Liver (tissue), 8 donors: ENCODE measurements at regions not wholly inside any gene's neighbourhood (a gene's known extent, or its start where the extent isn't known, plus 50 kb on each side); places are given as distances from the start of the nearest gene placed in this dataset.
"Not testable (repeated sequence)": the region's sequence is repeated elsewhere in the genome, so short reads cannot be mapped to it uniquely, and the experiment has no call there.

Source experiments
- DNase-seq: peaks from one replicate; pipeline ENCODE4 v3.0.0-alpha.2; 2017; ENCODE audit warnings: low spot score
- H3K27ac ChIP-seq, 2 donors: one replicate each; pipeline ENCODE4 v1.7.0; 2013; ENCODE audit warnings: inconsistent platforms in 2 of 2, low read length in 2 of 2, control low read depth in 1 of 2, low read depth in 1 of 2, mild to moderate bottlenecking in 1 of 2
- H3K27me3 ChIP-seq, 4 donors: one replicate each; pipeline versions ENCODE4 v1.6.1 to v1.7.0; 2013; ENCODE audit warnings: low read length in 3 of 4, inconsistent platforms in 1 of 4, mild to moderate bottlenecking in 1 of 4, moderate library complexity in 1 of 4; ENCODE audit not compliant: control insufficient read depth in 4 of 4, insufficient read depth in 4 of 4
- H3K36me3 ChIP-seq, 4 donors: one replicate each; pipeline versions ENCODE4 v1.6.1 to v1.7.0; 2013; ENCODE audit warnings: low read length in 3 of 4, mild to moderate bottlenecking in 3 of 4, low read depth in 1 of 4, moderate library complexity in 1 of 4; ENCODE audit not compliant: control insufficient read depth in 4 of 4, insufficient read depth in 3 of 4
- H3K4me1 ChIP-seq, 4 donors: one replicate each; pipeline versions ENCODE4 v1.6.1 to v1.7.0; 2013; ENCODE audit warnings: low read length in 3 of 4, mild to moderate bottlenecking in 3 of 4, moderate library complexity in 1 of 4; ENCODE audit not compliant: control insufficient read depth in 4 of 4, insufficient read depth in 4 of 4
- H3K4me3 ChIP-seq, 3 donors: one replicate each; pipeline versions ENCODE4 v1.6.1 to v1.7.0; 2013; ENCODE audit warnings: low read length in 3 of 3, control low read depth in 1 of 3, low read depth in 1 of 3, mild to moderate bottlenecking in 1 of 3
- H3K9ac ChIP-seq, 2 donors: one replicate each; pipeline ENCODE4 v1.7.0; 2013; ENCODE audit warnings: low read length in 2 of 2, mild to moderate bottlenecking in 2 of 2, moderate library complexity in 2 of 2, control low read depth in 1 of 2, low read depth in 1 of 2
- H3K9me3 ChIP-seq, 4 donors: one replicate each; pipeline versions ENCODE4 v1.6.1 to v1.7.0; 2013; ENCODE audit warnings: low read length in 3 of 4; ENCODE audit not compliant: control insufficient read depth in 4 of 4
- CTCF ChIP-seq: fragments of 150-350 bp; IDR thresholded peaks from 2 replicates; pipeline ENCODE4 v1.5.1; 2017; ENCODE audit warnings: improper control_type of control experiment, low read depth, low read length; ENCODE audit not compliant: missing input control
- EGR1 ChIP-seq, 2 donors: IDR thresholded peaks; 2 replicates each; pipeline ENCODE4 v1.6.1; 2016 to 2018; ENCODE audit warnings: antibody characterized with exemption in 2 of 2, low read depth in 2 of 2
- FOXA1 ChIP-seq: IDR thresholded peaks from 2 replicates; pipeline ENCODE4 v1.6.1; 2016; ENCODE audit warnings: antibody characterized with exemption
- FOXA2 ChIP-seq: IDR thresholded peaks from 2 replicates; pipeline ENCODE4 v1.6.1; 2016; ENCODE audit warnings: antibody characterized with exemption
- GABPA ChIP-seq, 2 donors: IDR thresholded peaks in 1 of 2; conservative IDR thresholded peaks in 1 of 2; 2 replicates each; pipeline ENCODE4 v1.6.1; 2016; ENCODE audit warnings: antibody characterized with exemption in 2 of 2, mild to moderate bottlenecking in 1 of 2, moderate library complexity in 1 of 2
- HNF4A ChIP-seq, 2 donors: conservative IDR thresholded peaks; 2 replicates each; pipeline ENCODE4 v1.6.1; 2016; ENCODE audit warnings: antibody characterized with exemption in 2 of 2, mild to moderate bottlenecking in 2 of 2
- HNF4G ChIP-seq: IDR thresholded peaks from 2 replicates; pipeline ENCODE4 v1.6.1; 2016; ENCODE audit warnings: antibody characterized with exemption
- JUND ChIP-seq, 2 donors: IDR thresholded peaks; 2 replicates each; pipeline ENCODE4 v1.6.1; 2016; ENCODE audit warnings: antibody characterized with exemption in 2 of 2
- NR2F2 ChIP-seq: IDR thresholded peaks from 2 replicates; pipeline ENCODE4 v1.6.1; 2016; ENCODE audit warnings: antibody characterized with exemption
- RAD21 ChIP-seq, 2 donors: IDR thresholded peaks; 2 replicates each; pipeline ENCODE4 v1.6.1; 2016; ENCODE audit warnings: antibody characterized with exemption in 2 of 2, mild to moderate bottlenecking in 2 of 2
- RXRA ChIP-seq, 2 donors: IDR thresholded peaks; 2 replicates each; pipeline ENCODE4 v1.6.1; 2017 to 2018; ENCODE audit warnings: antibody characterized with exemption in 2 of 2, mild to moderate bottlenecking in 1 of 2
- SP1 ChIP-seq: IDR thresholded peaks from 2 replicates; pipeline ENCODE4 v1.6.1; 2018; ENCODE audit warnings: antibody characterized with exemption, mild to moderate bottlenecking
- TAF1 ChIP-seq: conservative IDR thresholded peaks from 2 replicates; pipeline ENCODE4 v1.6.1; 2016; ENCODE audit warnings: antibody characterized with exemption, mild to moderate bottlenecking
- YY1 ChIP-seq: IDR thresholded peaks from 2 replicates; pipeline ENCODE4 v1.6.1; 2016; ENCODE audit warnings: antibody characterized with exemption, mild to moderate bottlenecking
- WGBS: extraction: QIAGEN DNeasy Blood & Tissue Kit; methylation state at CpG from one replicate; pipeline ENCODE4 v1.1.7; 2013; 5-methylcytosine and 5-hydroxymethylcytosine counted together
- TF ChIP-seq, protein P1 (sequence below): IDR thresholded peaks from 2 replicates; pipeline ENCODE4 v1.6.1; 2016; ENCODE audit warnings: antibody characterized with exemption
- TF ChIP-seq, protein P2 (sequence below): IDR thresholded peaks from 2 replicates; pipeline ENCODE4 v1.6.1; 2016; ENCODE audit warnings: antibody characterized with exemption, mild to moderate bottlenecking
- TF ChIP-seq, protein P3 (sequence below): IDR thresholded peaks from 2 replicates; pipeline ENCODE4 v1.6.1; 2016; ENCODE audit warnings: antibody characterized with exemption
- TF ChIP-seq, protein P4 (sequence below): IDR thresholded peaks from 2 replicates; pipeline ENCODE4 v1.6.1; 2016; ENCODE audit warnings: antibody characterized with exemption
- donor health status: healthy.
- donor health status: healthy.
- donor health status: healthy.
- donor health status: healthy.
- donor health status: healthy.

DNA sequence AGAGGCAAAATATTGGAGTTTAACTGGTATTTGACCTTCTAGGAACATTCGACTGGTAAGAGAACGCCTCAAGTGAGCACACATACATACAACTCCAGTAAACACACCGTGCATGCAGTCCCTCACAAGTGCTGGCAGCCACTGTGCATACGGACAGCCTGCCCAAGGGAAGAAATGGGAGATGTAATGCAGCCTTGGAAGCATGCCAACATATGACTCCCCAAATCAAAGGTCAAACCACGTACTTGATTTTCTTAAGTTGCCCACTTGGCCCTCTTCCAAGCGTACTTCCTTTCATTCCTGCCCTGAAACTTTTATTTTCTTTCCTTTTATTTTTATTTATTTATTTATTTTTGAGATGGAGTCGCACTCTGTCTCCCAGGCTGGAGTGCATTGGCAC, 206.6 kb downstream of the SPRY1 start:
- WGBS, result 73% methylated on average over 7 of the region's 7 CpGs
- H3K9me3 ChIP-seq, result no peaks in the 10 kb centered on the region
- no peaks in the 10 kb centered on the region for H3K36me3 ChIP-seq
- H3K4me3 ChIP-seq, result no peak overlapping the region
- TF ChIP-seq FOXA2, result no peak
- TF ChIP-seq HNF4G, result no peak
- TF ChIP-seq RXRA (IDR thresholded peaks at IDR 0.05), result no peak
- TF ChIP-seq JUND (IDR thresholded peaks at IDR 0.05), result no peak
- TF ChIP-seq, protein P1, sequence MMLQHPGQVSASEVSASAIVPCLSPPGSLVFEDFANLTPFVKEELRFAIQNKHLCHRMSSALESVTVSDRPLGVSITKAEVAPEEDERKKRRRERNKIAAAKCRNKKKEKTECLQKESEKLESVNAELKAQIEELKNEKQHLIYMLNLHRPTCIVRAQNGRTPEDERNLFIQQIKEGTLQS, result no peak
- no peak for TF ChIP-seq FOXA1
- no peak for TF ChIP-seq NR2F2
- TF ChIP-seq, protein P2, sequence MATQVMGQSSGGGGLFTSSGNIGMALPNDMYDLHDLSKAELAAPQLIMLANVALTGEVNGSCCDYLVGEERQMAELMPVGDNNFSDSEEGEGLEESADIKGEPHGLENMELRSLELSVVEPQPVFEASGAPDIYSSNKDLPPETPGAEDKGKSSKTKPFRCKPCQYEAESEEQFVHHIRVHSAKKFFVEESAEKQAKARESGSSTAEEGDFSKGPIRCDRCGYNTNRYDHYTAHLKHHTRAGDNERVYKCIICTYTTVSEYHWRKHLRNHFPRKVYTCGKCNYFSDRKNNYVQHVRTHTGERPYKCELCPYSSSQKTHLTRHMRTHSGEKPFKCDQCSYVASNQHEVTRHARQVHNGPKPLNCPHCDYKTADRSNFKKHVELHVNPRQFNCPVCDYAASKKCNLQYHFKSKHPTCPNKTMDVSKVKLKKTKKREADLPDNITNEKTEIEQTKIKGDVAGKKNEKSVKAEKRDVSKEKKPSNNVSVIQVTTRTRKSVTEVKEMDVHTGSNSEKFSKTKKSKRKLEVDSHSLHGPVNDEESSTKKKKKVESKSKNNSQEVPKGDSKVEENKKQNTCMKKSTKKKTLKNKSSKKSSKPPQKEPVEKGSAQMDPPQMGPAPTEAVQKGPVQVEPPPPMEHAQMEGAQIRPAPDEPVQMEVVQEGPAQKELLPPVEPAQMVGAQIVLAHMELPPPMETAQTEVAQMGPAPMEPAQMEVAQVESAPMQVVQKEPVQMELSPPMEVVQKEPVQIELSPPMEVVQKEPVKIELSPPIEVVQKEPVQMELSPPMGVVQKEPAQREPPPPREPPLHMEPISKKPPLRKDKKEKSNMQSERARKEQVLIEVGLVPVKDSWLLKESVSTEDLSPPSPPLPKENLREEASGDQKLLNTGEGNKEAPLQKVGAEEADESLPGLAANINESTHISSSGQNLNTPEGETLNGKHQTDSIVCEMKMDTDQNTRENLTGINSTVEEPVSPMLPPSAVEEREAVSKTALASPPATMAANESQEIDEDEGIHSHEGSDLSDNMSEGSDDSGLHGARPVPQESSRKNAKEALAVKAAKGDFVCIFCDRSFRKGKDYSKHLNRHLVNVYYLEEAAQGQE, result no peak
- no peak for TF ChIP-seq GABPA (IDR thresholded peaks at IDR 0.05 in 1 of 2, conservative IDR thresholded peaks at IDR 0.05 in 1 of 2)
- no peak for TF ChIP-seq RAD21 (IDR thresholded peaks at IDR 0.05)
- TF ChIP-seq, protein P3, sequence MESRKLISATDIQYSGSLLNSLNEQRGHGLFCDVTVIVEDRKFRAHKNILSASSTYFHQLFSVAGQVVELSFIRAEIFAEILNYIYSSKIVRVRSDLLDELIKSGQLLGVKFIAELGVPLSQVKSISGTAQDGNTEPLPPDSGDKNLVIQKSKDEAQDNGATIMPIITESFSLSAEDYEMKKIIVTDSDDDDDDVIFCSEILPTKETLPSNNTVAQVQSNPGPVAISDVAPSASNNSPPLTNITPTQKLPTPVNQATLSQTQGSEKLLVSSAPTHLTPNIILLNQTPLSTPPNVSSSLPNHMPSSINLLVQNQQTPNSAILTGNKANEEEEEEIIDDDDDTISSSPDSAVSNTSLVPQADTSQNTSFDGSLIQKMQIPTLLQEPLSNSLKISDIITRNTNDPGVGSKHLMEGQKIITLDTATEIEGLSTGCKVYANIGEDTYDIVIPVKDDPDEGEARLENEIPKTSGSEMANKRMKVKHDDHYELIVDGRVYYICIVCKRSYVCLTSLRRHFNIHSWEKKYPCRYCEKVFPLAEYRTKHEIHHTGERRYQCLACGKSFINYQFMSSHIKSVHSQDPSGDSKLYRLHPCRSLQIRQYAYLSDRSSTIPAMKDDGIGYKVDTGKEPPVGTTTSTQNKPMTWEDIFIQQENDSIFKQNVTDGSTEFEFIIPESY, result no peak
- TF ChIP-seq TAF1, result no peak
- TF ChIP-seq, protein P4, sequence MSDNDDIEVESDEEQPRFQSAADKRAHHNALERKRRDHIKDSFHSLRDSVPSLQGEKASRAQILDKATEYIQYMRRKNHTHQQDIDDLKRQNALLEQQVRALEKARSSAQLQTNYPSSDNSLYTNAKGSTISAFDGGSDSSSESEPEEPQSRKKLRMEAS, result no peak
- no peak for TF ChIP-seq HNF4A (conservative IDR thresholded peaks at IDR 0.05)
- no peak for TF ChIP-seq EGR1 (IDR thresholded peaks at IDR 0.05; ENCODE audit: low read depth in 2 of 2)
- no peak for TF ChIP-seq YY1
- no peak for TF ChIP-seq SP1
- no peak for TF ChIP-seq CTCF
- no peak for DNase-seq
- H3K4me1 ChIP-seq, result peaks cover 0 to 26% (median 16%) of the 10 kb centered on the region in 4 donors
- no peak overlapping the region for H3K27ac ChIP-seq
- no peak overlapping the region for H3K9ac ChIP-seq
- no peaks in the 10 kb centered on the region for H3K27me3 ChIP-seq

- not testable (repeated sequence) for H3K36me3 ChIP-seq, H3K4me3 ChIP-seq, H3K4me1 ChIP-seq, H3K27me3 ChIP-seq, H3K9me3 ChIP-seq, DNase-seq, H3K9ac ChIP-seq, H3K27ac ChIP-seq
- 89% methylated on average over 4 of the region's 4 CpGs for WGBS
Measured at GRCh38 chr4:123605797-123606196, 209.2 kb downstream of the SPRY1 start.
